ENCODE measurements at regions not wholly inside any gene's neighbourhood (a gene's known extent, or its start where the extent isn't known, plus 50 kb on each side); places are given as distances from the start of the nearest gene placed in this dataset.
"Not testable (repeated sequence)": the region's sequence is repeated elsewhere in the genome, so short reads cannot be mapped to it uniquely, and the experiment has no call there.

DNA sequence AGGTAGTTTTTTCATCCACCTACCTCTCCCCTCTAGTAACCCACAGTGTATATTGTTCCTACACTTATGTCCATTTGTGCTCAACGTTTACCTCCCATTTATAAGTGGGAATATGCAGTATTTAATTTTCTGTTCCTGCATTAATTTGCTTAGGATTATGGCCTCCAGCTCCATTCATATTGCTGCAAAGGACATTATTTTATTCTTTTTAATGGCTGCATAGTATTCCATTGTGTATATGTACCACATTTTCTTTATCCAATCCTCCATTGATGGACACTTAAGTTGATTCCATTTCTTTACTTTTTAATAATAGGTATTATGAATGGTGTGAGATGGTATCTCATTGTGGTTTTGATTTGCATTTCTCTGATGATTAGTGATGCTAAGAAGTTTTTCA lies 76.1 kb upstream of the GABRE start:
- ATAC-seq; FAIRE-seq; RAD21 ChIA-PET (ENCODE audit: unreplicated experiment); BruUV-seq (replicated peaks); H3K79me2 ChIP-seq (ENCODE audit: control insufficient read depth, insufficient read depth, low read length); SMC1A ChIA-PET (ENCODE audit: uncharacterized antibody, unreplicated experiment); intact Hi-C loops (cut with micrococcal nuclease; ENCODE audit: unreplicated experiment); H3K9ac ChIP-seq (ENCODE audit: control insufficient read depth, insufficient read depth, low read length); in situ Hi-C loops (cut with MboI); CTCF ChIA-PET; H3K27me3 ChIP-seq (replicated peaks in 1 of 2; ENCODE audit: control insufficient read depth in 2 of 2, insufficient read depth in 2 of 2, low read length in 1 of 2); H3K36me3 ChIP-seq (ENCODE audit: control insufficient read depth in 2 of 2, insufficient read depth in 2 of 2, low read length in 1 of 2); H2AFZ ChIP-seq (ENCODE audit: control insufficient read depth, low read depth, low read length); DNase-seq (ENCODE audit: low read depth, low spot score); H3K9me3 ChIP-seq (replicated peaks; ENCODE audit: control insufficient read depth, insufficient read depth, low read length); H3K4me1 ChIP-seq (ENCODE audit: control insufficient read depth, insufficient read depth, low read length); H3K4me3 ChIP-seq; H4K20me1 ChIP-seq (ENCODE audit: control insufficient read depth, insufficient read depth); H3K27ac ChIP-seq (ENCODE audit: control insufficient read depth, insufficient read depth); H3K4me2 ChIP-seq (ENCODE audit: control insufficient read depth, insufficient read depth); POLR2A ChIA-PET: not testable (repeated sequence)
- WGBS (ENCODE audit: insufficient coverage, insufficient replicate concordance, low lambda C conversion rate, missing lambda C conversion rate), result 0% methylated on average over 1 of the region's 1 CpG

DNA sequence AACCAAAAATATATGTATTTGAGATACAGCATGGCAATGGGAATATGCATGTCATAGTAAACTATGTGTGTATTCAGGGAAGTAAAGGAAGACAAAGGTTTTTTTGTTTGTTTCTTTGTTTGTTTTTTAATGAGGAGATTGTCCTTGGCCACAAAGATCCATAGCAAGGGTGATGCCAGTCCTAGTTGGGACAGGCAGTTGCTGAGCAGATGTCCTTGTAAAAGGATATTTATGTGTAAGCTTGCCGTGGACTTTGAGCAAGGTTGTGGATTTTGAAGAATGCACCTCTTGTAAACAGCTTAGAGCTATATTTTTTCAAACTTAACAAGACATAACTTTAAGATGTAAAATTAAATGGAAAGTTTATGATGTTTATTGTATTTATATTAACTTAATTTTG lies 69.9 kb upstream of the GABRE start:
- ATAC-seq, result no peak
- no peaks in the 10 kb centered on the region for H3K9me3 ChIP-seq (replicated peaks; ENCODE audit: control insufficient read depth, insufficient read depth, low read length)
- no TSS peak for BruUV-seq (replicated peaks)
- POLR2A ChIA-PET, result no interaction called here
- WGBS (ENCODE audit: insufficient coverage, insufficient replicate concordance, low lambda C conversion rate, missing lambda C conversion rate), result 0% methylated on average over 1 of the region's 1 CpG
- intact Hi-C loops (cut with micrococcal nuclease; ENCODE audit: unreplicated experiment), result no loop called here
- no peak for DNase-seq (ENCODE audit: low read depth, low spot score)
- no peak overlapping the region for H3K4me2 ChIP-seq (ENCODE audit: control insufficient read depth, insufficient read depth)
- no peaks in the 10 kb centered on the region for H3K36me3 ChIP-seq (ENCODE audit: control insufficient read depth in 2 of 2, insufficient read depth in 2 of 2, low read length in 1 of 2)
- CTCF ChIA-PET, result no interaction called here
- H3K4me3 ChIP-seq, result no peak overlapping the region
- H2AFZ ChIP-seq (ENCODE audit: control insufficient read depth, low read depth, low read length), result no peak overlapping the region
- no peak for FAIRE-seq
- no peak overlapping the region for H3K9ac ChIP-seq (ENCODE audit: control insufficient read depth, insufficient read depth, low read length)
- H3K27me3 ChIP-seq (replicated peaks in 1 of 2; ENCODE audit: control insufficient read depth in 2 of 2, insufficient read depth in 2 of 2, low read length in 1 of 2), result no peaks in the 10 kb centered on the region
- in situ Hi-C loops (cut with MboI), result no loop called here
- SMC1A ChIA-PET (ENCODE audit: uncharacterized antibody, unreplicated experiment), result no interaction called here
- H3K79me2 ChIP-seq (ENCODE audit: control insufficient read depth, insufficient read depth, low read length), result no peaks in the 10 kb centered on the region
- no peak overlapping the region for H3K27ac ChIP-seq (ENCODE audit: control insufficient read depth, insufficient read depth)
- RAD21 ChIA-PET (ENCODE audit: unreplicated experiment), result no interaction called here
- no peaks in the 10 kb centered on the region for H4K20me1 ChIP-seq (ENCODE audit: control insufficient read depth, insufficient read depth)
- no peaks in the 10 kb centered on the region for H3K4me1 ChIP-seq (ENCODE audit: control insufficient read depth, insufficient read depth, low read length)
- TF ChIP-seq, protein P1, sequence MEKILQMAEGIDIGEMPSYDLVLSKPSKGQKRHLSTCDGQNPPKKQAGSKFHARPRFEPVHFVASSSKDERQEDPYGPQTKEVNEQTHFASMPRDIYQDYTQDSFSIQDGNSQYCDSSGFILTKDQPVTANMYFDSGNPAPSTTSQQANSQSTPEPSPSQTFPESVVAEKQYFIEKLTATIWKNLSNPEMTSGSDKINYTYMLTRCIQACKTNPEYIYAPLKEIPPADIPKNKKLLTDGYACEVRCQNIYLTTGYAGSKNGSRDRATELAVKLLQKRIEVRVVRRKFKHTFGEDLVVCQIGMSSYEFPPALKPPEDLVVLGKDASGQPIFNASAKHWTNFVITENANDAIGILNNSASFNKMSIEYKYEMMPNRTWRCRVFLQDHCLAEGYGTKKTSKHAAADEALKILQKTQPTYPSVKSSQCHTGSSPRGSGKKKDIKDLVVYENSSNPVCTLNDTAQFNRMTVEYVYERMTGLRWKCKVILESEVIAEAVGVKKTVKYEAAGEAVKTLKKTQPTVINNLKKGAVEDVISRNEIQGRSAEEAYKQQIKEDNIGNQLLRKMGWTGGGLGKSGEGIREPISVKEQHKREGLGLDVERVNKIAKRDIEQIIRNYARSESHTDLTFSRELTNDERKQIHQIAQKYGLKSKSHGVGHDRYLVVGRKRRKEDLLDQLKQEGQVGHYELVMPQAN (conservative IDR thresholded peaks at IDR 0.05), result no peak
- no peak for TF ChIP-seq POU2F2 (IDR thresholded peaks at IDR 0.05; ENCODE audit: borderline replicate concordance, low read depth, low read length)
- TF ChIP-seq WRNIP1 (IDR thresholded peaks at IDR 0.05; ENCODE audit: borderline replicate concordance, low read depth, low read length), result no peak
- no peak for TF ChIP-seq YBX1 (IDR thresholded peaks at IDR 0.05)
- no peak for TF ChIP-seq CTCF (IDR thresholded peaks at IDR 0.05 in 2 of 3, conservative IDR thresholded peaks at IDR 0.05 in 1 of 3; ENCODE audit: control insufficient read depth in 2 of 3, extremely low read depth in 1 of 3, insufficient read depth in 1 of 3, low read depth in 3 of 3, low read length in 3 of 3)
- TF ChIP-seq, protein P2, sequence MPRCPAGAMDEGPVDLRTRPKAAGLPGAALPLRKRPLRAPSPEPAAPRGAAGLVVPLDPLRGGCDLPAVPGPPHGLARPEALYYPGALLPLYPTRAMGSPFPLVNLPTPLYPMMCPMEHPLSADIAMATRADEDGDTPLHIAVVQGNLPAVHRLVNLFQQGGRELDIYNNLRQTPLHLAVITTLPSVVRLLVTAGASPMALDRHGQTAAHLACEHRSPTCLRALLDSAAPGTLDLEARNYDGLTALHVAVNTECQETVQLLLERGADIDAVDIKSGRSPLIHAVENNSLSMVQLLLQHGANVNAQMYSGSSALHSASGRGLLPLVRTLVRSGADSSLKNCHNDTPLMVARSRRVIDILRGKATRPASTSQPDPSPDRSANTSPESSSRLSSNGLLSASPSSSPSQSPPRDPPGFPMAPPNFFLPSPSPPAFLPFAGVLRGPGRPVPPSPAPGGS (IDR thresholded peaks at IDR 0.05; ENCODE audit: borderline replicate concordance, insufficient read depth, low read depth, low read length, poor library complexity, severe bottlenecking), result no peak
- no peak for TF ChIP-seq RAD21 (IDR thresholded peaks at IDR 0.05; ENCODE audit: insufficient read depth, low read depth, low read length)
- TF ChIP-seq ATF3 (IDR thresholded peaks at IDR 0.05; ENCODE audit: borderline replicate concordance, extremely low read depth, low read depth, low read length), result no peak
- TF ChIP-seq ZNF24 (IDR thresholded peaks at IDR 0.05), result no peak
- TF ChIP-seq GABPA (IDR thresholded peaks at IDR 0.05; ENCODE audit: low read depth), result no peak

All from GM12878 (cell line).